Lower leg skin (tissue), 3 donors: ENCODE measurements at regions not wholly inside any gene's neighbourhood (a gene's known extent, or its start where the extent isn't known, plus 50 kb on each side); places are given as distances from the start of the nearest gene placed in this dataset.
"Not testable (repeated sequence)": the region's sequence is repeated elsewhere in the genome, so short reads cannot be mapped to it uniquely, and the experiment has no call there.

Experiments
- POLR2A ChIP-seq, 2 donors: fragments of 450-650 bp; IDR thresholded peaks; one replicate each; pipeline ENCODE4 v1.6.1; 2016 to 2017; ENCODE audit warnings: antibody characterized with exemption in 2 of 2, mild to moderate bottlenecking in 1 of 2, moderate library complexity in 1 of 2
- TF ChIP-seq, protein P1 (sequence below), 3 donors: fragments of 450-650 bp; IDR thresholded peaks; one replicate each; pipeline ENCODE4 v1.5.1; 2016; ENCODE audit warnings: antibody characterized with exemption in 3 of 3, mild to moderate bottlenecking in 3 of 3, moderate library complexity in 2 of 3

GRCh38 chr7:149600669-149601330 lies 103.2 kb upstream of the ZNF746 start:
- TF ChIP-seq POLR2A (IDR thresholded peaks at IDR 0.05), result not testable (repeated sequence)
- TF ChIP-seq, protein P1, sequence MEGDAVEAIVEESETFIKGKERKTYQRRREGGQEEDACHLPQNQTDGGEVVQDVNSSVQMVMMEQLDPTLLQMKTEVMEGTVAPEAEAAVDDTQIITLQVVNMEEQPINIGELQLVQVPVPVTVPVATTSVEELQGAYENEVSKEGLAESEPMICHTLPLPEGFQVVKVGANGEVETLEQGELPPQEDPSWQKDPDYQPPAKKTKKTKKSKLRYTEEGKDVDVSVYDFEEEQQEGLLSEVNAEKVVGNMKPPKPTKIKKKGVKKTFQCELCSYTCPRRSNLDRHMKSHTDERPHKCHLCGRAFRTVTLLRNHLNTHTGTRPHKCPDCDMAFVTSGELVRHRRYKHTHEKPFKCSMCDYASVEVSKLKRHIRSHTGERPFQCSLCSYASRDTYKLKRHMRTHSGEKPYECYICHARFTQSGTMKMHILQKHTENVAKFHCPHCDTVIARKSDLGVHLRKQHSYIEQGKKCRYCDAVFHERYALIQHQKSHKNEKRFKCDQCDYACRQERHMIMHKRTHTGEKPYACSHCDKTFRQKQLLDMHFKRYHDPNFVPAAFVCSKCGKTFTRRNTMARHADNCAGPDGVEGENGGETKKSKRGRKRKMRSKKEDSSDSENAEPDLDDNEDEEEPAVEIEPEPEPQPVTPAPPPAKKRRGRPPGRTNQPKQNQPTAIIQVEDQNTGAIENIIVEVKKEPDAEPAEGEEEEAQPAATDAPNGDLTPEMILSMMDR (IDR thresholded peaks at IDR 0.05), result not testable (repeated sequence)
